Tibial artery (tissue), 4 donors: ENCODE measurements at regions not wholly inside any gene's neighbourhood (a gene's known extent, or its start where the extent isn't known, plus 50 kb on each side); places are given as distances from the start of the nearest gene placed in this dataset.

Source experiments
- DNase-seq, 2 donors: peaks; one replicate each; pipeline ENCODE4 v3.0.0-alpha.2; 2019
- H3K27ac ChIP-seq, 2 donors: fragments of 200-600 bp; sonication (generic) in 1 of 2; 1 replicate in 1 of 2; 2 replicates in 1 of 2; pipeline ENCODE4 v1.5.1; 2018 to 2019; ENCODE audit warnings: mild to moderate bottlenecking in 1 of 2
- H3K27me3 ChIP-seq, 2 donors: fragments of 200-600 bp; sonication (generic) in 1 of 2; one replicate each; pipeline versions ENCODE4 v1.5.1 to v1.6.0; 2016 to 2019
- H3K36me3 ChIP-seq, 3 donors: fragments of 200-600 bp; sonication (generic) in 2 of 3; one replicate each; pipeline ENCODE4 v1.5.1; 2016 to 2019; ENCODE audit warnings: mild to moderate bottlenecking in 2 of 3
- H3K4me1 ChIP-seq, 4 donors: fragments of 200-600 bp; sonication (generic) in 2 of 4; 1 replicate in 3 of 4; 2 replicates in 1 of 4; pipeline ENCODE4 v1.5.1; 2016 to 2019
- H3K4me3 ChIP-seq, 2 donors: fragments of 200-600 bp; sonication (generic) in 1 of 2; 1 replicate in 1 of 2; 2 replicates in 1 of 2; pipeline ENCODE4 v1.5.1; 2018 to 2019; ENCODE audit warnings: mild to moderate bottlenecking in 2 of 2
- H3K9me3 ChIP-seq, 3 donors: fragments of 200-600 bp; sonication (generic) in 1 of 3; one replicate each; pipeline ENCODE4 v1.5.1; 2016 to 2019
- intact Hi-C: fragments of 100-400 bp; cut with DNase I; formaldehyde crosslinking; loops from one replicate; pipeline ENCODE4 v1.15.0; 2023; ENCODE audit warnings: low total_unique reads
- TF ChIP-seq, protein P1 (sequence below), 2 experiments: fragments of 200-600 bp in 1 of 2; fragments of 450-650 bp in 1 of 2; IDR thresholded peaks; one replicate each; pipeline ENCODE4 v1.5.1; 2017 to 2019; ENCODE audit warnings: antibody characterized with exemption in 2 of 2, mild to moderate bottlenecking in 1 of 2, moderate library complexity in 1 of 2

DNA sequence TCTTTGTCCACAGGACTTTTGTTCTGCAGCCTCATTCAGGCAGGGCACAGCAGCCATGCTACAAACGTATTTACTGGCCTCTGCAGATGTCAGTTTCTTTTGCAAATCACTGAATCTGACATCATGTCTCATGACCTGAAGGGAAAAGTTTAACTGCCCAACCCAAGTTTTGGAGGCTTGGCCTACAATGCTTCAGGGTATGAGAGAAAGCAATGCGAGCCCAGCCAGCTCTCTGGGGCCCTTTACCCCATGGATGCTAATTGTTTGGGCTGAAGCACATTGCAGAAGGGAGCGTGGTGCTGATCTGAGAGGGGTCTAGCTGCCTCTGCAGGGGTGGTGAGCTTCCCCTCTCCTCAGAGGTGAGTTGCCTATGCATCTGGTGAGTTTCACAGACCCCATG lies 179.9 kb upstream of the CXCL12 start:
- Histone ChIP-seq H3K27ac (no peak overlapping the region), H3K9me3 (no peaks in the 10 kb centered on the region), H3K4me3 (no peak overlapping the region), H3K27me3 (no peaks in the 10 kb centered on the region), H3K36me3 (no peaks in the 10 kb centered on the region), H3K4me1 (peaks cover 0 to 11% (median 7%) of the 10 kb centered on the region in 4 donors)
- DNase-seq, result no peak
- TF ChIP-seq, protein P1, sequence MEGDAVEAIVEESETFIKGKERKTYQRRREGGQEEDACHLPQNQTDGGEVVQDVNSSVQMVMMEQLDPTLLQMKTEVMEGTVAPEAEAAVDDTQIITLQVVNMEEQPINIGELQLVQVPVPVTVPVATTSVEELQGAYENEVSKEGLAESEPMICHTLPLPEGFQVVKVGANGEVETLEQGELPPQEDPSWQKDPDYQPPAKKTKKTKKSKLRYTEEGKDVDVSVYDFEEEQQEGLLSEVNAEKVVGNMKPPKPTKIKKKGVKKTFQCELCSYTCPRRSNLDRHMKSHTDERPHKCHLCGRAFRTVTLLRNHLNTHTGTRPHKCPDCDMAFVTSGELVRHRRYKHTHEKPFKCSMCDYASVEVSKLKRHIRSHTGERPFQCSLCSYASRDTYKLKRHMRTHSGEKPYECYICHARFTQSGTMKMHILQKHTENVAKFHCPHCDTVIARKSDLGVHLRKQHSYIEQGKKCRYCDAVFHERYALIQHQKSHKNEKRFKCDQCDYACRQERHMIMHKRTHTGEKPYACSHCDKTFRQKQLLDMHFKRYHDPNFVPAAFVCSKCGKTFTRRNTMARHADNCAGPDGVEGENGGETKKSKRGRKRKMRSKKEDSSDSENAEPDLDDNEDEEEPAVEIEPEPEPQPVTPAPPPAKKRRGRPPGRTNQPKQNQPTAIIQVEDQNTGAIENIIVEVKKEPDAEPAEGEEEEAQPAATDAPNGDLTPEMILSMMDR (IDR thresholded peaks at IDR 0.05), result no peak
- intact Hi-C loops, result no loop called here

DNA sequence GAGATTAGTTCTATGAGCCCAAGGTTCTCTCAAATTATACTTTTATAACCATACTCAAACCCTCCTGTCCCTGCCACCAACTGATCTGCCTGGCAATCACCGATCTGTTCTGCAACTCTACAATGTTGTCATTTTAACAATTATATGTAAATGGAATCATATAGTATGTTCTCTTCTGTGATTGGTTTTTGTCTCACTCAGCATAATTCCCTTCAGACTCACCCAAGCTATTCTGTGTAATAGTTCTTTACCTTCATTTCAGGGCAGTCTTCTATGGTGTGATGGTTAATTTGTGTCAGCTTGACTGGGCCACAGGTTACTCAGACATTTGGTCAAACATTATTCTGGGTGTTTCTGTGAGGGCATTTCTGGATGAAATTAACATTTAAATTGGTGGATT lies 181.9 kb upstream of the CXCL12 start:
- Histone ChIP-seq H3K9me3 (no peaks in the 10 kb centered on the region), H3K27me3 (no peaks in the 10 kb centered on the region), H3K27ac (no peak overlapping the region), H3K36me3 (no peaks in the 10 kb centered on the region), H3K4me1 (peaks cover 0 to 27% (median 16%) of the 10 kb centered on the region in 4 donors), H3K4me3 (no peak overlapping the region)
- TF ChIP-seq, protein P1 (IDR thresholded peaks at IDR 0.05), result no peak
- DNase-seq, result no peak
- intact Hi-C loops, result no loop called here

DNA sequence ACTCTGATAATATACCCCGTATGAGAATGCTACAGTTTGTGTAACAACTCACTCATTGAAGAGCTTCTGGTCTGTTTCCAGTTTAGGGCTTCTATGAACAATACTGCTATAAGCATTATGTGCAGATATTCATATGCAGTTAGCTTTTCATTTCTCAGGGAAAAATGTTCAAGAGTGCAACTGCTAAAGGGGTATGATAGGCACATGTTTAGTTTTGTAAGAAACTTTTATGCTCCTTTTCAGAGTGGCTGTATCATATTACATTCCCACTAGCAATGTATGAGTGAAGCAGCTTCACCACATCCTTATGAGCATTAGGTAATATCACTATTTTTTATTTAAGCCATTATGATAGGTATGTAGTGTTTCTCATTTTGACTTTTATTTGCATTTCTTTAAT lies 182.6 kb upstream of the CXCL12 start:
- H3K27me3 ChIP-seq, result no peaks in the 10 kb centered on the region
- TF ChIP-seq, protein P1 (IDR thresholded peaks at IDR 0.05), result no peak
- no peak overlapping the region for H3K4me3 ChIP-seq
- intact Hi-C loops, result no loop called here
- peaks cover 0 to 27% (median 16%) of the 10 kb centered on the region in 4 donors for H3K4me1 ChIP-seq
- no peaks in the 10 kb centered on the region for H3K9me3 ChIP-seq
- H3K27ac ChIP-seq, result no peak overlapping the region
- H3K36me3 ChIP-seq, result no peaks in the 10 kb centered on the region
- no peak for DNase-seq

DNA sequence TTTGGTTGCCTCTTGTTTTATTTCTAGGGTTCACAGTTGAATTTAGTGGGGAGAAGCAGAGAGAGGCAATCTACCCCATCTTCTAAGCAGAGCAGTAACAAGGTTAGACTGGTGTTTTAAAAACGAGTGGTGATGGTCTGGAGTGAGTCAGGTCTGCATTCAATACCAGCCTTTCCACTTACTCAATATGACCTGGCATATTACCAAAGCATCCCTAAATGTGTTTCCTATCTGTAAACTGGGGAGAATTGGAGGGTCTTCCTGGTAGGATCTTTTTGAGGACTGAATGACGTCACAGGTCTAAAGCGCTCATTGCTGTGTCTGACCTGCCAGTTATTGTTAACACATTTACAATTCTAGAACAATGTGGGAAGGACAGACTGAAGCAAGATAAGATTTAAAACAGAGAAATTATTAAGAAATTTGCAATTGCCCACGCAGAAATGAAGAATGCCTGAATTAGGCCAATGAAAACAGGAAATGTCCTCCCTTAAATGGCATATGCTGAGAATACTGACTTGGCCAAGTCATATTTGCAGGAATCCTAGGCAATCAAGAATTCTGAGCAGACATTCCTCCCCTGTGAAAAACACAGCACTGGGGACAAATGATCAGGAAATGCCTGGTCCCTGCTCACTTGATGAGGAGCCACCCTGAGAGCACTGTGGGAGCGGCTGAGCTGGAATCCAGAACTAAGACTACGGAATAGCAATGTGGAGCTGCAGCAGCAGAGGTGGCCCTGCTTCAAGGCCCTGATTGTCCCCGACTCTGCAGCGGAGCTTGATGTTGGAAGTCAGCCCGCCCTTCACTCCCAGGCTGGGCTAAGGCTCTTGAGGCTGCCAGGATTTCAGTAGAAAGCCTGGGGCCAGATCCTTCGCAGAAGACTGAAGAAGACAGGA lies 184.5 kb upstream of the CXCL12 start:
- TF ChIP-seq, protein P1 (IDR thresholded peaks at IDR 0.05), result no peak
- Histone ChIP-seq H3K4me3 (no peak overlapping the region), H3K4me1 (peaks cover 0 to 27% (median 16%) of the 10 kb centered on the region in 4 donors), H3K36me3 (no peaks in the 10 kb centered on the region), H3K27me3 (no peaks in the 10 kb centered on the region), H3K9me3 (no peaks in the 10 kb centered on the region), H3K27ac (peak overlapping the region; percentile 15 to 60)
- DNase-seq, result peak; percentile 40 to 78
- intact Hi-C loops, result no loop called here

DNA sequence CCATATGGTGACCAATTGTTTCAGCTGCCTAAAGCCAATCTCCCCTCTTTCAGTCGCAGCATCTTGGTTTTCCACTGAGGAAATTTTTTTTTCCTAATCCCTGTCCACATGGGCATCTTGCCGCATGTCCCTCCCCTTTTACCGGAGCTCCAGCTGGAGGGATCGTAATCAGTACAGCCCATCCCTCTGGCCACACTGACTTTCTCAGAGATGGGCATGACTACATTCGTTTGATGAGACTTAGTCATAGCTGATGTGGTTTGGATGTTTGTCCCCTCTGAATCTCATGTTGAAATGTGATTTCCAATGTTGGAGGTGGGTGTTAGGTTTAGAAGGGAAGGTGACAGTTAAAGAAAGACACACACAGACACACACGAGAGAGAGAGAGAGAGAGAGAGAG lies 186.8 kb upstream of the CXCL12 start:
- H3K4me1 ChIP-seq, result peaks cover 0 to 27% (median 16%) of the 10 kb centered on the region in 4 donors
- H3K36me3 ChIP-seq, result no peaks in the 10 kb centered on the region
- H3K27me3 ChIP-seq, result no peaks in the 10 kb centered on the region
- DNase-seq, result no peak
- intact Hi-C loops, result no loop called here
- H3K4me3 ChIP-seq, result no peak overlapping the region
- TF ChIP-seq, protein P1 (IDR thresholded peaks at IDR 0.05), result no peak
- H3K27ac ChIP-seq, result no peak overlapping the region
- H3K9me3 ChIP-seq, result no peaks in the 10 kb centered on the region
